ENCODE measurements at regions not wholly inside any gene's neighbourhood (a gene's known extent, or its start where the extent isn't known, plus 50 kb on each side); places are given as distances from the start of the nearest gene placed in this dataset.

- TF ChIP-seq CTCF (IDR thresholded peaks at IDR 0.05) (no peak), POLR2A (IDR thresholded peaks at IDR 0.05) (no peak)
Measured at GRCh38 chr14:46369391-46369790, 282.2 kb downstream of the RPL10L start.

Data from Peyer's patch (tissue), 4 donors.